Left lung (tissue), 4 donors: ENCODE measurements at regions not wholly inside any gene's neighbourhood (a gene's known extent, or its start where the extent isn't known, plus 50 kb on each side); places are given as distances from the start of the nearest gene placed in this dataset.

Experiments used
- ATAC-seq: fragments of 200-7000 bp; cut with Tn5 transposase; one replicate; pipeline ENCODE4 v1.9.1; 2020; ENCODE audit warnings: moderate library complexity
- DNase-seq, 4 donors: peaks; one replicate each; pipeline ENCODE4 v3.0.0-alpha.2; 2013 to 2020
- H3K27ac ChIP-seq, 2 donors: fragments of 200-600 bp; sonication (generic) in 1 of 2; one replicate each; pipeline versions ENCODE4 v1.5.0 to v1.8.0; 2020 to 2021
- H3K27me3 ChIP-seq, 2 donors: fragments of 200-600 bp; sonication (generic) in 1 of 2; one replicate each; pipeline versions ENCODE4 v1.5.0 to v1.8.0; 2020 to 2021
- H3K36me3 ChIP-seq, 2 donors: fragments of 200-600 bp; sonication (generic) in 1 of 2; one replicate each; pipeline versions ENCODE4 v1.5.0 to v1.8.0; 2020 to 2021
- H3K4me1 ChIP-seq, 2 donors: fragments of 200-600 bp; one replicate each; pipeline ENCODE4 v1.8.0; 2021
- H3K4me3 ChIP-seq, 2 donors: fragments of 200-600 bp; sonication (generic) in 1 of 2; one replicate each; pipeline versions ENCODE4 v1.5.0 to v1.8.0; 2020 to 2021; ENCODE audit warnings: mild to moderate bottlenecking in 1 of 2
- H3K9me3 ChIP-seq, 2 donors: fragments of 200-600 bp; sonication (generic) in 1 of 2; one replicate each; pipeline versions ENCODE4 v1.5.0 to v1.8.0; 2020 to 2021
- intact Hi-C, 2 donors: fragments of 100-400 bp; cut with DNase I; formaldehyde crosslinking; loops; one replicate each; pipeline versions ENCODE4 v1.11.2 to v1.14.2; 2022
- TF ChIP-seq, protein P1 (sequence below), 2 donors: fragments of 200-600 bp; sonication (generic) in 1 of 2; IDR thresholded peaks; one replicate each; pipeline versions ENCODE4 v1.5.0 to v1.8.0; 2021; ENCODE audit warnings: antibody characterized with exemption in 2 of 2
- donor health status: DM: no; HTN: yes; CAD: no.
- donor health status: DM: no; HTN: no; CAD: no.

DNA sequence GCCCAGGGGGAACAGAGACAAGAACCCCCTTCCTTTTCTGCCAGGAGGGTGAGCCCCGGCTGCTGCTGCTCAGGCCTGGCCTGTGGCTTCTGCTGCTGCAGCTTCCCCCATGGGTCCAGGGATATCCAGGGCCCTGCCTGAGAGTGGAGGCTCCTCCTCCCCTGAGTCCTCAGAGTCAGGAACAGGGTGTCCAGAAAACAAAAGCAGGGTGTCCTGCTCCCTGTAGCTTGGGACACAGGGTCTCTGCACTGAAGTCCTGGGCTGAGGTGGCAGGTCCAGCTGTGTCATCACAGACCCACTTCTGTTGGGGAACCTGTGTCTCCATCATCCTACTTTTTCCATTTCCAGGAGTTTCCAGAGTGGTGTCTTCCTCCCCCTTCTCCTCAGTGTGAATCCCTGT is 76.1 kb downstream of the ZNF280B start:
- TF ChIP-seq, protein P1, sequence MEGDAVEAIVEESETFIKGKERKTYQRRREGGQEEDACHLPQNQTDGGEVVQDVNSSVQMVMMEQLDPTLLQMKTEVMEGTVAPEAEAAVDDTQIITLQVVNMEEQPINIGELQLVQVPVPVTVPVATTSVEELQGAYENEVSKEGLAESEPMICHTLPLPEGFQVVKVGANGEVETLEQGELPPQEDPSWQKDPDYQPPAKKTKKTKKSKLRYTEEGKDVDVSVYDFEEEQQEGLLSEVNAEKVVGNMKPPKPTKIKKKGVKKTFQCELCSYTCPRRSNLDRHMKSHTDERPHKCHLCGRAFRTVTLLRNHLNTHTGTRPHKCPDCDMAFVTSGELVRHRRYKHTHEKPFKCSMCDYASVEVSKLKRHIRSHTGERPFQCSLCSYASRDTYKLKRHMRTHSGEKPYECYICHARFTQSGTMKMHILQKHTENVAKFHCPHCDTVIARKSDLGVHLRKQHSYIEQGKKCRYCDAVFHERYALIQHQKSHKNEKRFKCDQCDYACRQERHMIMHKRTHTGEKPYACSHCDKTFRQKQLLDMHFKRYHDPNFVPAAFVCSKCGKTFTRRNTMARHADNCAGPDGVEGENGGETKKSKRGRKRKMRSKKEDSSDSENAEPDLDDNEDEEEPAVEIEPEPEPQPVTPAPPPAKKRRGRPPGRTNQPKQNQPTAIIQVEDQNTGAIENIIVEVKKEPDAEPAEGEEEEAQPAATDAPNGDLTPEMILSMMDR (IDR thresholded peaks at IDR 0.05) = no peak
- H3K9me3 ChIP-seq = no peaks in the 10 kb centered on the region
- intact Hi-C loops = no loop called here
- no peak overlapping the region for H3K27ac ChIP-seq
- DNase-seq = no peak
- H3K27me3 ChIP-seq = peaks cover 0 to 16% of the 10 kb centered on the region in 2 donors
- H3K36me3 ChIP-seq = no peaks in the 10 kb centered on the region
- H3K4me3 ChIP-seq = no peak overlapping the region
- no peaks in the 10 kb centered on the region for H3K4me1 ChIP-seq
- ATAC-seq = no peak

DNA sequence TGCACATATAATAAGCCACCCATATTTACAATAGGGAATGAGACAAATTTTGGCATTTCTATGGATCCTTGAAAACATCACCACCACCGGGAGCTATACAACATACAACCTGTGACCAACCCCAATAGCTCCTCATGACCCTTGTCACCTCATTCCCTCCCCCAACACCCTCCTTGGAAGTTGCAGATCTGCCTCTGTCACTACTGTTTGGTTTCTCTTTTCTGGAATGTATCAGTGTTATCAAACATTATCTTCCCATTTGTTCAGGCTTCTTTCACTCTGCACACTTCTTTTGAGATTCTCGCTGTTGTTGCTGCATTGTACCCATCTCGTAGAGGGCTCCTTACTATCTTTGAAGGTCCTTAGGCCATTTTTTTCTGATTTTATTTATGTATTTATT is 75.6 kb downstream of the ZNF280B start:
- TF ChIP-seq, protein P1 (IDR thresholded peaks at IDR 0.05) = no peak
- H3K9me3 ChIP-seq = no peaks in the 10 kb centered on the region
- intact Hi-C loops = no loop called here
- no peaks in the 10 kb centered on the region for H3K36me3 ChIP-seq
- peaks cover 0 to 20% of the 10 kb centered on the region in 2 donors for H3K27me3 ChIP-seq
- DNase-seq (no peak), ATAC-seq (no peak)
- H3K27ac ChIP-seq = no peak overlapping the region
- H3K4me3 ChIP-seq = no peak overlapping the region
- no peaks in the 10 kb centered on the region for H3K4me1 ChIP-seq

DNA sequence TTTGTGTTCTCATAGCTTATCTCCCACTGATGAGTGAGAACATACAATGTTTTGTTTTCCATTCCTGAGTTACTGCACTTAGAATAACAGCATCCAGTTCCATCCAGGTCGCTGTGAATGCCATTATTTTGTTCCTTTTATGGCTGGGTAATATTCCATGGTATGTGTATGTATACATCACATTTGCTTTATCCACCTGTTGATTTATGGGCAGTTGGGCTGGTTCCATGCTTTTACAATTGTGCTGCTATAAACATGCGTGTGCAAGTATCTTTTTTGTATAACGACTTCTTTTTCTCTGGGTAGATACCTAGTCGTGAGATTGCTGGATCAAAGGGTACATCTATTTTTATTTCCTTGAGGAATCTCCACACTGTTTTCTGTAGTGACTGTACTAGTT is 74.8 kb downstream of the ZNF280B start:
- Histone ChIP-seq H3K27ac (no peak overlapping the region), H3K27me3 (peaks cover 0 to 22% of the 10 kb centered on the region in 2 donors), H3K36me3 (no peaks in the 10 kb centered on the region), H3K4me3 (no peak overlapping the region), H3K4me1 (no peaks in the 10 kb centered on the region), H3K9me3 (no peaks in the 10 kb centered on the region)
- TF ChIP-seq, protein P1 (IDR thresholded peaks at IDR 0.05) = no peak
- DNase-seq = no peak
- intact Hi-C loops = no loop called here
- no peak for ATAC-seq
